ENCODE measurements at regions not wholly inside any gene's neighbourhood (a gene's known extent, or its start where the extent isn't known, plus 50 kb on each side); places are given as distances from the start of the nearest gene placed in this dataset.
"Not testable (repeated sequence)": the region's sequence is repeated elsewhere in the genome, so short reads cannot be mapped to it uniquely, and the experiment has no call there.

DNA sequence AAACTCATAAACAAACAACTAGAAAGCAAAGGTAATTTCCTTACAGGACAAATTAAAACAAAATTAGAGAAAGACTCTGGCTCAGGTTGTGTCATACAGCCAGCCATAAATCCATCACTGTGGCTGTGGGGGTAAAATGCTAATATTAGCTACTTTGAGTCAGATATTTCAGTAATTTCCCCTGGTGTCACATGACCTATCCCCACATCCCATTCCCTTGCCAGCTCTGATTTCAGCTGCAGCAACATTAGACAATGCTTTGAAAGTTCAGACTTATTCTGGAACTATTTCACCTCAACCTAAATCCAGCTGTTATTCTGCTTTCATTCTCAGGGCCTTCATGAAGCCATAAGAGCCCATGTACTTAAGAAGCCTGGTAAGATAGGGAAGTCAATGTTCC, 55.3 kb downstream of the RPL10L start:
- DNase-seq (ENCODE audit: low spot score), result no peak

GRCh38 chr14:46582826-46583225, 68.8 kb downstream of the RPL10L start:
- DNase-seq (ENCODE audit: low spot score), result no peak

- DNase-seq (ENCODE audit: low spot score), result peak; percentile 6
These were observed 70.4 kb downstream of the RPL10L start for GRCh38 chr14:46581036-46581671.

- no peak for DNase-seq (ENCODE audit: low spot score)
These were observed 76.6 kb downstream of the RPL10L start for GRCh38 chr14:46574978-46575375.

GRCh38 chr14:46574221-46574977, 77.2 kb downstream of the RPL10L start:
- no peak for DNase-seq (ENCODE audit: low spot score)

DNA sequence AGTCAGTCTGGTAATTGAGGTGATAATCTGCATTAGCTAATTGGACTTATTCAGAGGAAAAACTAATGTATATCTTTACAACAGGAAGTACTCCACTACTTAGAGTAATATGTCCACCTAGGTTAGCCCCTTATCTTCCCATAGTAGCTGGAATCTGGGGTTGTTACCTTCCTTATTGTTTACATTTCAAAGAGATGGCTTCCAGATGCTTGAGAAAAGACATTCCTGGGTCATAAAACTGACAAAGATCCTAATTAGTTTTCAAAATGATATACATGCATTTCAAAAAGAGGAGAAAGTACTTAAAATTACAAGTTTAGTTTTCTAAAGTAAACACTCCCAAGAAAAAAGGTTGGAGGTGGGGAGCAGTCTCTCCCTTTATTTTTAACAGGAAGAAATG, 78.1 kb downstream of the RPL10L start:
- DNase-seq (ENCODE audit: low spot score), result peak; percentile 35

DNA sequence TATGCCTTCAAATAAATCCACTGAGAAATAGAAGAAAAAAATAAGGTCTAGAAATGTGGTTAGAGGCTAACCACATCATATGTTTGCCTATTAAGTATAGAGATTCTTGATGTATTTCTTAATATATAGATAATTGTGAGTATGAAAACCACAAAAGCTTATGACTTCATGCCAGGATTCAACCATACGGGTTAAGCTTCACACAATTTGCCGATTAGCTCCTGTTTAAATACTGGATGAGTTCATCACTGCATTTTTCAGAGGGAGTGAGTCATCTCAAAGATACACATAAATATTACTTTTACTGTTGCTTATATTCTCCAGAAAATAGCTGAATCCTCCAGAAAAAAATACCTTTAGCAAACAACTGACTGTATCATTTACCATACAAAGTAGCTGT, 79.6 kb downstream of the RPL10L start:
- no peak for DNase-seq (ENCODE audit: low spot score)

GRCh38 chr14:46568161-46568560, 83.4 kb downstream of the RPL10L start:
- DNase-seq (ENCODE audit: low spot score), result not testable (repeated sequence)

GRCh38 chr14:46550836-46551235, 100.7 kb downstream of the RPL10L start:
- no peak for DNase-seq (ENCODE audit: low spot score)

DNA sequence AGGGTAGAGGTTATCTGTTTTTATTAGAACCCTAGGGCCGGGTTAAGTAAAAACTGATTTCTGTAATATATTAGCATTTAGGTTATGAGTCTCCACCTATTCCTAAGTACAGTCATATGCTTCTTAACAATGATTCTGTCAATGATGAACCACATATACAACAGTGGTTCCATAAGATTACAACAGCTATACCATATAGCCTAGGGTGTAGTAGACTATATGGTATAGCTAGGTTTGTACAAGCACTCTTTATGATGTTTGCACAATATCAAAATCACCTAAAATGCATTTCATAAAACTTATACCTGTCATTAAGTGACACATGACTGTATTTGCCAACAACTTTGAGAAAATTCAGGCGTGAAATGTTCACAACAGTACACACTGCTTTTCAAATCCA, 110.6 kb downstream of the RPL10L start:
- no peak for DNase-seq (ENCODE audit: low spot score)

DNA sequence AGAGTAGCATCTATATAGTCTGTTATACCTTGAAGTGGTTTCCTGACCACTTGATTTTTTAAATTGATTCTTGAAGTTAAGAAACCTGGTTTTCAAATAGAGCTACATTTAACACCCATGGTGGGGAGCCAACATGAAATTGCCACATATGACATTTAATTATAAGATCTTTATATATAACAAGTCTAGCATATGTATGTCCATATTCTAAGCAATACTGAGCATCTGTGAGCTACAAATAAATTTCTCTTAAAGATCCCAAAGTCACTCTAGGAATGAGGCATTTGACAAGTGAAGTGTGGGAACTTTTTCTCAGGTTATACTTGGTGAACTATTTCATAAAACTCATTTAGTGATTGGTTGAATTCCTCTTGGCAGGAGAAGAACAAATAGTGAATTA, 132.5 kb downstream of the RPL10L start:
- DNase-seq (ENCODE audit: low spot score), result no peak

GRCh38 chr14:46508752-46509151, 142.8 kb downstream of the RPL10L start:
- DNase-seq (ENCODE audit: low spot score), result not testable (repeated sequence)

- DNase-seq (ENCODE audit: low spot score), result peak; percentile 90
These were observed 152.1 kb downstream of the RPL10L start for GRCh38 chr14:46499521-46499920.

DNA sequence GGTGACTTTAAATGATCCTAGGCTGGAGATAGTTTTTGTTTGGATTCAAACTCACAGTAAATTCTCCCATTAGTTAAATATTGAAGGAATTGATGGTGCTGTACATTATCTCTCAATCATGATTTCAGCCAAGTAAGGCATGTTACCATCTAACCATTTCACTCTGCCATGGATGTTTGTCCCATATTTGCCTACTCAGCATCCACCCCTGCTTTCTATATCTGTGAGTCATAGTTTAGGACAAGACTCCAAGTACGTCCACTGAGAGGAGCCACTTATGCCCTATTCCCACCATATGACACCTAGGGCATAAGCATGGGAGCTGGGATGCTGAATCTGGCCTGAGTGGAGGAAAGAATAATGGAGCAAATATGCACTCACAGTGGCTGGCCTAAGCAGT, 155.2 kb downstream of the RPL10L start:
- no peak for DNase-seq (ENCODE audit: low spot score)

GRCh38 chr14:46490238-46490685, 161.3 kb downstream of the RPL10L start:
- DNase-seq (ENCODE audit: low spot score), result no peak

DNA sequence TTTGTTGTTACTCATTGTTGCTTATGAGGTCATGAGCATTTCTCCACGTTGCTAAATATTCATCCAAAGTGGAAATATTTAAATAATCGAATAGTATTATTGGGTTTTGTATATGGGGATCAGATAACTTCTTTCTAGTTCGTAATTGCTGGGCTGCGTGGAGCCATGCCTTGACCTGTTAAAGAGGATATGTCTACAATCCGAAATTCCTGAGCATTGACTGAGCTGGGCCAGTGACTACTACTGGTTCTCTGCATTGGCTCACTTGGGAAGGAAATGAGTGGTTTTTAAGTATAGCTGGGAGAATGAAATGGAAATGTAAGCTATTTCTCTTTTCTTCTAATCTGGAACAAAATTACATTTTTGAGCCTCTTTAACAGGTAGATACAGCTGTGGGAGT, 163.2 kb downstream of the RPL10L start:
- DNase-seq (ENCODE audit: low spot score), result no peak

- no peak for DNase-seq (ENCODE audit: low spot score)
These were observed 163.8 kb downstream of the RPL10L start for GRCh38 chr14:46487582-46488350.

- DNase-seq (ENCODE audit: low spot score), result no peak
These were observed 169.4 kb downstream of the RPL10L start for GRCh38 chr14:46482200-46482599.

DNA sequence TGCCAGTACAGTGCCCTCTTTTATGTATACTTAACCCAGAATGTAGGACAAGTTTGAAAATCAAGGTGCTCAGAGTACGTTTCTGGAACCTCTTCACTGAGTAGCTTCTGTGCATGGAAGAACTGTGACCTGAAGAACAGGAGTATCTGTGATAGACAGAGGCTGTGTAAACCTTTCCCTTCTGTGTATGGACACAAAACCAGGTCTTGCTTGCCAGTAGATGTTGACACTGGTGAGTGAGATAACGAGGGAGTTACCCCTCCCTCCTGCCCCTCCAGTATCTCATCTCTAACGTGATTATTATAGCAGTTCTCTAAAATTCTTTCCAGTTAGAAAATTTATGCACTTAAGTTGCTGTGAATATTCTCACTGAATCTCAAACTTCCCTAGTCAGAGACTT, 170.8 kb downstream of the RPL10L start:
- DNase-seq (ENCODE audit: low spot score), result no peak

DNA sequence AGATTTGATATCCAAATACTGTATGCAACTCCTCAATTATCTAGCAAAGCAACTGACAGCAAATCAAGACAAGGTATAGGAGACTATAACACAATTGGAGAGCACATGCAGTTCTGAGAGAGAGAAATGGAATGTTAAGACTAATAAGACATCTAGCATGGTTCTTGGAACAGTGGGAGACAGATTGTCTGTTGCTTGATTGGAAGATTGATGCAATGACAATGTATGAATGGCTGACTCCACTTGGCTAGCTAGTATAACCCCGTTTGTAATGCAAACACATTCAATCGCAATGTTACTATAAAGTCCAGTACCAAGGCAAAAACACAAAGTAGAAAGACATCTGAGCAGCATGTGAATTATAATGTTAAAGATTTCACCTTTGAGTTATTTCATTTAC, 179.3 kb downstream of the RPL10L start:
- DNase-seq (ENCODE audit: low spot score), result no peak

DNA sequence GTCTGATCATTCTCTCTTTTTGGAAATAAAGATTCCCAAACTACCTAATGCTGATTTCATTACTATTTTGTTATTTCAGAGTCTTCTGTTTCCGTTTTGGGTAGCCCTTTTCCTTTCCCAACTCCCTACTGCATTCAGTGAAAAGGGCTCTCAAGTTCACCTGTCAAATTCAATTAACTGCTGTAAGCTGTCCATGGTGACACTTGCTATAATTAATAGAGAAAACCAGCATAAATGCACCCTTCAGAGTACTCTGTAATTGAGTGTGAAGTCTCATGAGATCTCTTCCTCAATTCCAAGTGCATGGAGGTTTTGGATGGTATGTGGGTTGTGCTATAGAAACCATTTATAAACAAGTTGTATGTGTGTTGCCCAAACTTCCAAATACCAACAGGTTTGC, 187.2 kb downstream of the RPL10L start:
- peak; percentile 1 for DNase-seq (ENCODE audit: low spot score)

DNA sequence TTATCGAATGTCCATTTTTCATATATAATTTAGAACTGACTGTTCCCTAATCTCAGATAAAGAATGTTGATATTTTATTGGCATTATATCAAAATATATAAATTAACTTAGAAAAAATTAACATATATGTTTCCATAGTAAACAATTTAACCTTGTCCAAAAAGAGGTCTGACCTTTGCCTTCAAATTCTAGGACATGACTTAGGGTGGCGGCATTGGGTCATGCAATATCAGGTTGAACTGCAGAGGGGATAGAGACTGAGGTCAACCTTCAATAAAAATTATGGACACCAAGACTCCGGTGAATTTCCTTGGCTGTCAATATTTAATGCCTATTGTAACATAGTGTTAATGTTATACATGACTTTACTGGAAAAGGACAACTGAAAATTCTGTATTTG, 199.8 kb downstream of the RPL10L start:
- no peak for DNase-seq (ENCODE audit: low spot score)

- no peak for DNase-seq (ENCODE audit: low spot score)
These were observed 206.9 kb downstream of the RPL10L start for GRCh38 chr14:46444666-46445065.

Measured in SK-N-DZ (cell line).